ENCODE measurements at regions not wholly inside any gene's neighbourhood (a gene's known extent, or its start where the extent isn't known, plus 50 kb on each side); places are given as distances from the start of the nearest gene placed in this dataset.

DNA sequence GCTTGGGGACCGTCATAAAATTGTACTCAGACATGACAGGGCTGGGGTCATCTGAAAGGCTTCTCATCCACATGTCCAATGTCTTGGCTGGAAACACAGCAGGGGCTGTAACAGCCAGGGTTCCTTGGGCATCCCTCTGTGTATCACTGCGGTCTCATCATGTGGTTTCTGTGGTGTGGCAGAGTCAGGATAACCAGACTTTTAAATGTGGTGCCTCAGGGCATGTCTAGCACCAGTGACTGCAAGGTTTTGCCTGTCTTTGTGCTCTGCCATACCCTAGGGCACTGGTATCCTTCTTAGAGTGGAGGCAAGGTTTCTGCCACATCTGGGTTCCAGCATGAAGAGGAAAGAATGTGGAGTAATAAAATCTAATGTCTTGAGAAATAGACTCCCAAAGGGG lies 124.2 kb downstream of the PLEKHG1 start:
- Histone ChIP-seq H3K4me3 (no peak overlapping the region), H3K27me3 (no peaks in the 10 kb centered on the region), H3K36me3 (no peaks in the 10 kb centered on the region), H3K9me3 (no peaks in the 10 kb centered on the region), H3K27ac (replicated peaks in 1 of 4) (no peak overlapping the region), H3K4me1 (peaks cover 0 to 4% (median 0%) of the 10 kb centered on the region in 4 donors)
- no peak for TF ChIP-seq EP300 (IDR thresholded peaks at IDR 0.05)
- no peak for TF ChIP-seq CTCF (IDR thresholded peaks at IDR 0.05)
- TF ChIP-seq POLR2AphosphoS5 (IDR thresholded peaks at IDR 0.05) = no peak
- no peak for TF ChIP-seq POLR2A (IDR thresholded peaks at IDR 0.05; ENCODE audit: low read depth)
- no peak for DNase-seq (ENCODE audit: extremely low spot score)
- intact Hi-C loops (cut with DNase I) = no loop called here
- 89% methylated on average over 1 of the region's 2 CpGs for WGBS

DNA sequence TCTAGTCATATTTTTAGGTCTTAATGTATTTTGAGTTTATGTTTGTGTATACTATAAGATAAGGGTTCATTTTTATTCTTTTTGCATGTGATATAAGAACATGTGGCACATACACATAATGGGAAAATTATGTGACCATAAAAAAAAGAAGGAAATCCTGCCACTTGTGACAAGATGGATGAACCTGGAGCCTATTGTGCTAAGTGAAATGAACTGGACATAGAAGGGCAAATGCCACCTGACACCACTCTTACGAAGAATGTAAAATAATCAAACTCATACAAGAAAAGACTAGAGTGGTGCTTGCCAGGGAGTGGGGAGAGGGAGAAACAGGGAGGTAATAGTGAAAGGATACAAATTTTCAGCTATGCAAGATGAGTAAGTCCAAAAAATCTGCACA lies 126.1 kb downstream of the PLEKHG1 start:
- intact Hi-C loops (cut with DNase I) = no loop called here
- Histone ChIP-seq H3K4me3 (no peak overlapping the region), H3K4me1 (no peaks in the 10 kb centered on the region), H3K36me3 (no peaks in the 10 kb centered on the region), H3K27me3 (no peaks in the 10 kb centered on the region), H3K27ac (replicated peaks in 1 of 4) (no peak overlapping the region), H3K9me3 (no peaks in the 10 kb centered on the region)
- TF ChIP-seq POLR2AphosphoS5 (IDR thresholded peaks at IDR 0.05) = no peak
- no peak for TF ChIP-seq POLR2A (IDR thresholded peaks at IDR 0.05; ENCODE audit: low read depth)
- no peak for TF ChIP-seq EP300 (IDR thresholded peaks at IDR 0.05)
- no peak for TF ChIP-seq CTCF (IDR thresholded peaks at IDR 0.05)
- DNase-seq (ENCODE audit: extremely low spot score) = no peak
- WGBS = 0% methylated on average over 1 of the region's 1 CpG

DNA sequence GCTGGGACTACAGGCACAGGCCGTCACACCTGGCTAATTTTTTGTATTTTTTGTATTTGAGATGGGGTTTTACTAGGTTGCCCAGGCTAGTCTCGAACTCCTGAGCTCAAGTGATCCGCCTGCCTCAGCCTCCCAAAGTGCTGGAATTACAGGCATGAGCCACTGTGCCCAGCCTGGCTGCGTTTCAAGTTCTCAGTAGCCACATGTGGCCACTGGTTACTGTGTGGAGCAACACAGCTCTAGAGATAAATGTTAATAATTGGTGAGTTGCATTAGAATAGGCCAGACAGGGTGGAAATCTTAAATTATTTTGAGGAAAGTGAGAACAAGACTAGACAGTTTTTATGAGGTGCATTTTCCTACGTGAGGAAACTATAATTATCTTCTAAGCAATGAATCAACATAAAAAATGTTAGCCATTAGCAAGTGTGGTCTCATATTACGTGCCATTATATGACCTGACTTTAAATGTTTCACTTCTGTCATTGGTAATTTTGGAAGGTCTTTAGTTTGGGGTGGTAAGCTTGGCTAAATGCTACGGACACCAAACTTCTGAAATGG lies 129.6 kb downstream of the PLEKHG1 start:
- no peak overlapping the region for H3K4me3 ChIP-seq
- H3K27ac ChIP-seq (replicated peaks in 1 of 4) = no peak overlapping the region
- DNase-seq (ENCODE audit: extremely low spot score) = no peak
- H3K4me1 ChIP-seq = no peaks in the 10 kb centered on the region
- no peaks in the 10 kb centered on the region for H3K27me3 ChIP-seq
- no peak for TF ChIP-seq EP300 (IDR thresholded peaks at IDR 0.05)
- no peak for TF ChIP-seq CTCF (IDR thresholded peaks at IDR 0.05)
- TF ChIP-seq POLR2AphosphoS5 (IDR thresholded peaks at IDR 0.05) = no peak
- no peak for TF ChIP-seq POLR2A (IDR thresholded peaks at IDR 0.05; ENCODE audit: low read depth)
- peaks cover 0 to 9% (median 4%) of the 10 kb centered on the region in 4 donors for H3K36me3 ChIP-seq
- intact Hi-C loops (cut with DNase I) = no loop called here
- no peaks in the 10 kb centered on the region for H3K9me3 ChIP-seq
- 92% methylated on average over 7 of the region's 7 CpGs for WGBS

- Histone ChIP-seq H3K27me3 (no peaks in the 10 kb centered on the region), H3K36me3 (peaks cover 0 to 10% (median 4%) of the 10 kb centered on the region in 4 donors), H3K4me1 (no peaks in the 10 kb centered on the region), H3K27ac (replicated peaks in 1 of 4) (no peak overlapping the region), H3K4me3 (no peak overlapping the region), H3K9me3 (no peaks in the 10 kb centered on the region)
- TF ChIP-seq CTCF (IDR thresholded peaks at IDR 0.05) (no peak), POLR2AphosphoS5 (IDR thresholded peaks at IDR 0.05) (no peak), EP300 (IDR thresholded peaks at IDR 0.05) (no peak), POLR2A (IDR thresholded peaks at IDR 0.05; ENCODE audit: low read depth) (no peak)
- WGBS = 92% methylated on average over 7 of the region's 7 CpGs
- DNase-seq (ENCODE audit: extremely low spot score) = no peak
- intact Hi-C loops (cut with DNase I) = no loop called here
Observed at GRCh38 chr6:150730801-150731457, 131.2 kb downstream of the PLEKHG1 start.
